GM23338 (cell line): ENCODE measurements at regions not wholly inside any gene's neighbourhood (a gene's known extent, or its start where the extent isn't known, plus 50 kb on each side); places are given as distances from the start of the nearest gene placed in this dataset.
"Not testable (repeated sequence)": the region's sequence is repeated elsewhere in the genome, so short reads cannot be mapped to it uniquely, and the experiment has no call there.

Experiments used
- ATAC-seq: fragments of 200-7000 bp; cut with Tn5 transposase; 3 replicates; pipeline ENCODE4 v1.9.1; 2020
- DNase-seq: peaks from one replicate; pipeline ENCODE4 v3.0.0-alpha.2; 2015; ENCODE audit warnings: low spot score
- H2AFZ ChIP-seq: fragments of 200-600 bp; sonication (generic); 2 replicates; pipeline ENCODE4 v1.8.0; 2016; ENCODE audit warnings: antibody characterized with exemption, mild to moderate bottlenecking, moderate library complexity
- H3F3A ChIP-seq: fragments of 200-600 bp; sonication (generic); replicated peaks from 2 replicates; pipeline ENCODE4 v1.8.0; 2017; ENCODE audit warnings: antibody characterized with exemption, mixed run types, low read depth
- H3K27ac ChIP-seq: fragments of 200-600 bp; sonication (generic); 2 replicates; pipeline ENCODE4 v1.6.1; 2016; ENCODE audit warnings: low read depth
- H3K27me3 ChIP-seq: fragments of 200-600 bp; sonication (generic); 2 replicates; pipeline ENCODE4 v1.8.0; 2016; ENCODE audit warnings: mild to moderate bottlenecking, mixed run types, moderate library complexity; ENCODE audit not compliant: insufficient read depth
- H3K36me3 ChIP-seq: fragments of 200-600 bp; sonication (generic); 2 replicates; pipeline ENCODE4 v1.8.0; 2016; ENCODE audit warnings: mild to moderate bottlenecking; ENCODE audit not compliant: insufficient read depth
- H3K4me1 ChIP-seq: fragments of 200-600 bp; sonication (generic); 2 replicates; pipeline ENCODE4 v1.8.0; 2016; ENCODE audit warnings: mild to moderate bottlenecking, moderate library complexity; ENCODE audit not compliant: insufficient read depth
- H3K4me2 ChIP-seq: fragments of 200-600 bp; sonication (generic); 2 replicates; pipeline ENCODE4 v1.7.1; 2017; ENCODE audit warnings: mixed run types
- H3K4me3 ChIP-seq: fragments of 200-600 bp; sonication (generic); 2 replicates; pipeline ENCODE4 v1.6.1; 2016; ENCODE audit warnings: mixed run types
- H3K79me2 ChIP-seq: fragments of 200-600 bp; sonication (generic); replicated peaks from 2 replicates; pipeline ENCODE4 v1.8.0; 2017; ENCODE audit warnings: mild to moderate bottlenecking; ENCODE audit not compliant: insufficient read depth
- H3K9me2 ChIP-seq: fragments of 200-600 bp; sonication (generic); 2 replicates; pipeline ENCODE4 v1.8.0; 2017; ENCODE audit not compliant: insufficient read depth
- H4K20me1 ChIP-seq: fragments of 200-600 bp; sonication (generic); replicated peaks from 2 replicates; pipeline ENCODE4 v1.8.0; 2017; ENCODE audit warnings: mild to moderate bottlenecking; ENCODE audit not compliant: insufficient read depth
- H3K27ac Mint-ChIP-seq: 2 replicates; pipeline ENCODE4 v1.8.0; 2020; ENCODE audit warnings: inconsistent platforms, mild to moderate bottlenecking, moderate library complexity, mixed read lengths
- H3K27me3 Mint-ChIP-seq: 3 replicates; pipeline ENCODE4 v1.8.0; 2022; ENCODE audit warnings: low read depth, mild to moderate bottlenecking, moderate library complexity, mixed read lengths, inconsistent platforms; ENCODE audit not compliant: insufficient read depth, poor library complexity
- H3K36me3 Mint-ChIP-seq: 3 replicates; pipeline ENCODE4 v1.8.0; 2021; ENCODE audit warnings: low read depth, mild to moderate bottlenecking, inconsistent platforms, moderate library complexity, mixed read lengths
- H3K4me1 Mint-ChIP-seq: 3 replicates; pipeline ENCODE4 v1.8.0; 2020; ENCODE audit warnings: mild to moderate bottlenecking, inconsistent platforms, mixed read lengths
- H3K4me3 Mint-ChIP-seq: 3 replicates; pipeline ENCODE4 v1.8.0; 2021; ENCODE audit warnings: moderate library complexity, mild to moderate bottlenecking, inconsistent platforms, mixed read lengths
- H3K9me3 Mint-ChIP-seq: 3 replicates; pipeline ENCODE4 v1.8.0; 2020; ENCODE audit warnings: moderate library complexity, mild to moderate bottlenecking, inconsistent platforms, mixed read lengths
- NANOG ChIP-seq: IDR thresholded peaks from 2 replicates; pipeline ENCODE4 v1.6.1; 2016; ENCODE audit warnings: antibody characterized with exemption, borderline replicate concordance
- ZNF462 ChIP-seq: fragments of 250-450 bp; sonication (Bioruptor Pico); IDR thresholded peaks from 2 replicates; pipeline ENCODE4 v1.5.0; 2020; ENCODE audit warnings: mild to moderate bottlenecking, moderate library complexity

DNA sequence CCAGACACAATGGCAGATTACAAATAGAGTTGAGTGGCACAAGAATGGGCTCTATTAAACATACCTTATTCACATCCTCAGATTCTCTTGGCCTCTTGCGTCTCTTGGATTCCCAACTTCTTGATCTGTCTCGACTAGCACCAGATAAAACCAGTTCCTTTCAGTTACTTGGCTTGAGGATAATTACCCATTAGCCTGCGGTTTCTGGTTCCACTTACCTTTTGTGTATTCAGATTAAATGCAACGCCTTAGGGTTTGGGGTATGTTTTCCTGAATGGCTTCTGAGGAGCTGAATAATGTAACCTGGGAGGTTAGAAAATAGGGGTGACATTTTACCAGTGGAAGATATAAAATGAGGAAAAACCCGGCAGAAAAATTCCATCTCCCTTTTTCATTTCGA is 154.4 kb upstream of the TSPY2 start:
- H3F3A ChIP-seq, H3K9me3 Mint-ChIP-seq, H3K36me3 Mint-ChIP-seq, H3K4me1 ChIP-seq, H3K36me3 ChIP-seq, H3K27ac ChIP-seq, H3K9me2 ChIP-seq, H3K4me3 Mint-ChIP-seq, H3K4me3 ChIP-seq, H4K20me1 ChIP-seq, H2AFZ ChIP-seq, H3K79me2 ChIP-seq, H3K27ac Mint-ChIP-seq, ATAC-seq, H3K27me3 Mint-ChIP-seq, H3K27me3 ChIP-seq, H3K4me2 ChIP-seq, H3K4me1 Mint-ChIP-seq: not testable (repeated sequence)
- DNase-seq: peak; percentile 1

DNA sequence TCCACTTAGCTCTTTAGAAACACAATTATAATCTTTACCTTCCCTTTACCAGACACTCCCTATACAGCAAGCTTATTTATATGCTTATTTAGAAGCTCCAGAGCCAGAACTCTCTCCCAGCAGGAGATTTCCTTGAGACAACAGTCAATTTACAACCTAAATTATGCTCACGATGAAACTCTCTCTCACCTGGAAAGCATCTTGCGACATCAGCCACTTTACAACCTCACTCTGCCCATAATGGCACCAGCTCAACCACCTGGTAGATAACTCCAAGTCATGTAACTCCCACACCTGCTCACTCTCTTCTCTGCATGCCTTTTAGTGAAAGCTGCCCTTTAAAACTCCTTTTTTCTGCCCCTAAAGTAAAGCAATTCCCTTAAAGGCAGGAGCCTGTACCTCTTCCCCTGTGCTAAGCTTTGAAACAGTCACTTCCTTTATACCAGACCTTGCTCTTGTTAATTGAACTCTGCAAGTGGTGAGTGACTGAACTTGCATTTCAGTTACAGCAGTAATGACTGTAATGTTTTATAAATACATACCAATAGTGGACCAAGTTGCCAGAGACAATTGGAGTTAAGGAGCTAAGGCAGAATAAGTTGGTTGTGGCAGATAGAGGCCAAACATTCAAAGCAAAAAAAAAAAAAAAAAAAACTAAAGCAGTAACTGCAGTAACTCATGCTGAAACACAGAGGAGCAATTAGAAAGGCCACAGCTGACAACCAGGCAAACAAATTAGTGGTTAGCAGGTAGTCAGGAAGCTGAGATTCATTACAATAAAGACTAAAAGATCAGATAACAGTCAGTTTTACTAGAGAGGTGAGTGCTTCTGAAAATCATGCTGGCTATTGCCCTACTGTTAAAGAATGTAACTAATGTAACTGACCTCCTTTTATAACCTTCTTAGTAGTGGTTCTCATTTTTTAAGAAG is 115.1 kb upstream of the TSPY2 start:
- H4K20me1 ChIP-seq, H3F3A ChIP-seq, H3K27me3 Mint-ChIP-seq, H3K36me3 ChIP-seq, H3K27me3 ChIP-seq, H3K36me3 Mint-ChIP-seq, H3K9me3 Mint-ChIP-seq, H3K9me2 ChIP-seq, H3K79me2 ChIP-seq, H2AFZ ChIP-seq: not testable (repeated sequence)
- peak overlapping the region; percentile 54 for H3K4me3 Mint-ChIP-seq
- Histone ChIP-seq H3K4me3 (peak overlapping the region; percentile 42; the same call in 1 of the 2 replicates), H3K4me1 (peaks cover 24% of the 10 kb centered on the region), H3K4me2 (peak overlapping the region; percentile 64), H3K27ac (peak overlapping the region; percentile 98)
- H3K4me1 Mint-ChIP-seq: peaks cover 22% of the 10 kb centered on the region; the same call in 2 of the 3 replicates
- TF ChIP-seq NANOG (0 out of 2 replicates have a peak, but pooled peaks have one; percentile 23), ZNF462 (CRISPR knock-in tag) (peak; percentile 71; the same call in 1 of the 2 replicates)
- peak; percentile 61 for DNase-seq
- peak; percentile 89 for ATAC-seq
- peak overlapping the region; percentile 96 for H3K27ac Mint-ChIP-seq

GRCh38 chrY:6136149-6136548 is 109.9 kb upstream of the TSPY2 start:
- H3F3A ChIP-seq, H3K4me3 Mint-ChIP-seq, H2AFZ ChIP-seq, H3K9me2 ChIP-seq, H3K4me2 ChIP-seq, ATAC-seq, H3K27me3 ChIP-seq, H3K36me3 ChIP-seq, H3K27ac ChIP-seq, H3K27ac Mint-ChIP-seq, H3K4me3 ChIP-seq, DNase-seq, H3K79me2 ChIP-seq, H3K27me3 Mint-ChIP-seq, H4K20me1 ChIP-seq: not testable (repeated sequence)
- H3K36me3 Mint-ChIP-seq: peaks cover 42% of the 10 kb centered on the region
- peaks cover 39% of the 10 kb centered on the region for H3K9me3 Mint-ChIP-seq
- H3K4me1 ChIP-seq: peaks cover 13% of the 10 kb centered on the region
- H3K4me1 Mint-ChIP-seq: peaks cover 12% of the 10 kb centered on the region; the same call in 2 of the 3 replicates
